Tibial artery (tissue), 4 donors: ENCODE measurements at regions not wholly inside any gene's neighbourhood (a gene's known extent, or its start where the extent isn't known, plus 50 kb on each side); places are given as distances from the start of the nearest gene placed in this dataset.

Source experiments
- DNase-seq, 2 donors: peaks; one replicate each; pipeline ENCODE4 v3.0.0-alpha.2; 2019
- H3K27ac ChIP-seq, 2 donors: fragments of 200-600 bp; sonication (generic) in 1 of 2; 1 replicate in 1 of 2; 2 replicates in 1 of 2; pipeline ENCODE4 v1.5.1; 2018 to 2019; ENCODE audit warnings: mild to moderate bottlenecking in 1 of 2
- H3K27me3 ChIP-seq, 2 donors: fragments of 200-600 bp; sonication (generic) in 1 of 2; one replicate each; pipeline versions ENCODE4 v1.5.1 to v1.6.0; 2016 to 2019
- H3K36me3 ChIP-seq, 3 donors: fragments of 200-600 bp; sonication (generic) in 2 of 3; one replicate each; pipeline ENCODE4 v1.5.1; 2016 to 2019; ENCODE audit warnings: mild to moderate bottlenecking in 2 of 3
- H3K4me1 ChIP-seq, 4 donors: fragments of 200-600 bp; sonication (generic) in 2 of 4; 1 replicate in 3 of 4; 2 replicates in 1 of 4; pipeline ENCODE4 v1.5.1; 2016 to 2019
- H3K4me3 ChIP-seq, 2 donors: fragments of 200-600 bp; sonication (generic) in 1 of 2; 1 replicate in 1 of 2; 2 replicates in 1 of 2; pipeline ENCODE4 v1.5.1; 2018 to 2019; ENCODE audit warnings: mild to moderate bottlenecking in 2 of 2
- H3K9me3 ChIP-seq, 3 donors: fragments of 200-600 bp; sonication (generic) in 1 of 3; one replicate each; pipeline ENCODE4 v1.5.1; 2016 to 2019
- CTCF ChIP-seq, 2 experiments: fragments of 200-600 bp in 1 of 2; fragments of 450-650 bp in 1 of 2; IDR thresholded peaks; one replicate each; pipeline ENCODE4 v1.5.1; 2017 to 2019; ENCODE audit warnings: antibody characterized with exemption in 2 of 2, mild to moderate bottlenecking in 1 of 2, moderate library complexity in 1 of 2
- intact Hi-C: fragments of 100-400 bp; cut with DNase I; formaldehyde crosslinking; loops from one replicate; pipeline ENCODE4 v1.15.0; 2023; ENCODE audit warnings: low total_unique reads

- Histone ChIP-seq H3K27ac (no peak overlapping the region), H3K36me3 (no peaks in the 10 kb centered on the region), H3K9me3 (no peaks in the 10 kb centered on the region), H3K4me1 (no peaks in the 10 kb centered on the region), H3K27me3 (no peaks in the 10 kb centered on the region), H3K4me3 (no peak overlapping the region)
- DNase-seq: no peak
- no peak for TF ChIP-seq CTCF (IDR thresholded peaks at IDR 0.05)
- intact Hi-C loops: no loop called here
These were observed 659.4 kb upstream of the C9orf72 start for GRCh38 chr9:28232686-28233085.

DNA sequence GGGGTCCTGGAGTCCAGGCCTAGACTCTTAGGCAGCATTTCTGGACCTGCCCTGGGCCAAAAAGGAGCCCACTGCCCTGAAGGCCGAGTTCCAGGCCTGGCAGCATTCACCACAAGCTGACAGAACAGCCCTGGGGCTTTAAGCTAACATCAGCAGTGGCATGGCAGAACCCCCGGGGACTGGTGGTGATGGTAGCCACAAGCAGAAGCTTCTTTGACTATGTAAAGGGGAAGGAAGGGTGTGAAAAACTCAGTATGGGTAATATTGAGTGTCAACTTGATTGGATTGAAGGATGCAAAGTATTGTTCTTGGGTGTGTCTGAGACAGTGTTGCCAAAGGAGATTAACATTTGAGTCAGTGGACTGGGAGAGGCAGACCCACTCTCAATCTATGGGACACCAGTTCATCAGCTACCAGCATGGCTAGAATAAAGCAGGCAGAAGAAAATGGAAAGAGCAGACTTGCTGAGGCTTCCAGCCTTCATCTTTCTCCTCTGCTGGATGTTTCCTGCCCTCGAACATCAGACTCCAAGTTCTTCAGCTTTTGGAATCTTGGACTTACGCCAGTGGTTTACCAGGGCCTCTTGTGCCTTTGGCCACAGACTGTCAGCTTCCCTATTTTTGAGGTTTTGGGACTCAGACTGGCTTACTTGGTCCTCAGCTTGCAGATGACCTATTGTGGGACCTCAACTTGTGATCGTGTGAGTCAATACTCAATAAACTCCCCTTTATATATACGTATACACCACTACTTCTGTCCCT, 661.0 kb upstream of the C9orf72 start:
- intact Hi-C loops: no loop called here
- H3K36me3 ChIP-seq: no peaks in the 10 kb centered on the region
- no peaks in the 10 kb centered on the region for H3K9me3 ChIP-seq
- H3K4me1 ChIP-seq: no peaks in the 10 kb centered on the region
- no peak for DNase-seq
- no peaks in the 10 kb centered on the region for H3K27me3 ChIP-seq
- no peak overlapping the region for H3K4me3 ChIP-seq
- no peak for TF ChIP-seq CTCF (IDR thresholded peaks at IDR 0.05)
- no peak overlapping the region for H3K27ac ChIP-seq

DNA sequence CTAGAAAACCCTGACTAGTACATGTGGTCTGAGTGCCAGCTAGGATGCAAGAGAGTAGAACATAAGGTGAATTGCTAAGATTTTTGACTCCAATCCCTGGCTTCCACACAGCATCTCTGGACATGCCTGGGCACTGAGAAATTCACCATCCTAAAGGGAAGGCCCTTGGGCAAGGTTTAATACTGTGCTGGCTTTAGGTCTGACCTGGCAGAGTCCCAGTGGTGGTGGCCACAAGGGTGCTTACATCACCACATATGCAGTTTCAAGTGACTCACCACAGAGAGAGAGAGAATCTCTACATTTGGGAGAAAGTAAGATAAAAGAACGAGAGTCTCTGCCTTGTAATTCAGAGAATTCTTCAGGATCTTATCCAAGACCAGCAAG, 661.6 kb upstream of the C9orf72 start:
- DNase-seq: no peak
- H3K27me3 ChIP-seq: no peaks in the 10 kb centered on the region
- intact Hi-C loops: no loop called here

GRCh38 chr9:28249424-28249823, 676.1 kb upstream of the C9orf72 start:
- Histone ChIP-seq H3K27ac (no peak overlapping the region), H3K4me3 (no peak overlapping the region), H3K9me3 (no peaks in the 10 kb centered on the region), H3K36me3 (no peaks in the 10 kb centered on the region), H3K27me3 (no peaks in the 10 kb centered on the region), H3K4me1 (no peaks in the 10 kb centered on the region)
- no peak for TF ChIP-seq CTCF (IDR thresholded peaks at IDR 0.05)
- no peak for DNase-seq
- intact Hi-C loops: no loop called here

More for the DNA sequence above, 661.6 kb upstream of the C9orf72 start:
- no peaks in the 10 kb centered on the region for H3K4me1 ChIP-seq
- H3K9me3 ChIP-seq: no peaks in the 10 kb centered on the region
- no peak overlapping the region for H3K4me3 ChIP-seq
- H3K36me3 ChIP-seq: no peaks in the 10 kb centered on the region
- TF ChIP-seq CTCF (IDR thresholded peaks at IDR 0.05): no peak
- H3K27ac ChIP-seq: no peak overlapping the region

GRCh38 chr9:28255174-28255573, 681.9 kb upstream of the C9orf72 start:
- intact Hi-C loops: no loop called here
- H3K4me1 ChIP-seq: no peaks in the 10 kb centered on the region
- TF ChIP-seq CTCF (IDR thresholded peaks at IDR 0.05): no peak

More at GRCh38 chr9:28255174-28255573, 681.9 kb upstream of the C9orf72 start:
- H3K9me3 ChIP-seq: no peaks in the 10 kb centered on the region
- H3K4me3 ChIP-seq: no peak overlapping the region
- no peak for DNase-seq
- H3K27me3 ChIP-seq: no peaks in the 10 kb centered on the region
- H3K36me3 ChIP-seq: no peaks in the 10 kb centered on the region
- H3K27ac ChIP-seq: no peak overlapping the region
